ENCODE measurements at regions not wholly inside any gene's neighbourhood (a gene's known extent, or its start where the extent isn't known, plus 50 kb on each side); places are given as distances from the start of the nearest gene placed in this dataset.

DNA sequence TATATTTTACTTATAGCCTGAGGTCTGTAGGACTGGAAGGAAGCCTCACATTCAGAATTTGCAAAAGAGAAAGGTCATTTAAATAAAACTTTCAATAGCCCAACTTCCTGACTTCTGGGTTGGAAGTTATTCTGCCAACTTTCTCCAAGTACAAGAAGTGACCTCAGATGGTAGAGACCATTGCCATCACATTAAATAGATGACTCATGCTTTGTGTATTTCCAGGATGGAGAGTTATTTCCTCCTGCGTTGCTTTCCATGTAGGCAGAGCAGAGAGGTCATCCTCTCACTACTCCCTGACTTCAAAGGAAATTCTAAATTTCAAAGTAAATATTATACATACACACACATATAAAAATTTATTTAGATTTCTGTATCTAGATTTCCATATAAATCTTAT is 73.0 kb upstream of the NR3C2 start:
- DNase-seq, result no peak

DNA sequence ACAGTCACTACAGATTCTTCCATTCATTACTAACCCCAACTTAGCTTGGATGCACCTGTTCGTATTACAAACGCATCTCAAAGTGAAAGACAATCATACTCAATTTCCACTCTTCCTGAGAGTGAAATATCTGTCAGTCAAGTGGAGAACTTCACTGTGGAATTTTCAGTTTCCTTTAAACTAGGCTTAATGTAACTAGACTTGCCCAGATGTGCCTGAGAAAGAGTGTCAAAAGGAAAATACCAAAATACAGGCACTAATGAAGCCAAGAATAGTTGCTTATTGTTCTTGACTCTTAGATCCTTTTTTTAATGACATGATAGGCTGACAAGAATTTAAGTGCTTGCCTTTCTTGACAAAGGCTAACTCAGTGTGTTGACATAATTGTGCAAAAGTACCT is 72.4 kb upstream of the NR3C2 start:
- DNase-seq, result no peak

DNA sequence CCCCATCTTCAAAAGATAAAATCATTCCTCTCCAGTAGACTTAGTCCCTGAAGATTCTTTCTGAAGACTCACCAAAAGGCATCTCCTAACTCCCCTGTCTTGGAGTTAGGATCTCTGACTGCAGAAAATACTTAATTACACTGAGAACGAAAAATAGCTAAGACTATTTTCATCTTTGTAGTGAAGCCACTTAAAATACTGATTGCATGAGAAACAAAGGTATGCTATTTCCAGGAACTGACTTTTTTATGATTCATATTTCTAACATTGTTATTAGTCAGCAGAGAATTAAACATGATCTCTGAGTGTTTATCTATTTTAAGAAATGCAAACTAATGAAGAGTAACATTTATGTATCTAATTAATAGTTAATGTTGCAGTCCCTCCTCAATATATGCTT is 71.8 kb upstream of the NR3C2 start:
- no peak for DNase-seq

DNA sequence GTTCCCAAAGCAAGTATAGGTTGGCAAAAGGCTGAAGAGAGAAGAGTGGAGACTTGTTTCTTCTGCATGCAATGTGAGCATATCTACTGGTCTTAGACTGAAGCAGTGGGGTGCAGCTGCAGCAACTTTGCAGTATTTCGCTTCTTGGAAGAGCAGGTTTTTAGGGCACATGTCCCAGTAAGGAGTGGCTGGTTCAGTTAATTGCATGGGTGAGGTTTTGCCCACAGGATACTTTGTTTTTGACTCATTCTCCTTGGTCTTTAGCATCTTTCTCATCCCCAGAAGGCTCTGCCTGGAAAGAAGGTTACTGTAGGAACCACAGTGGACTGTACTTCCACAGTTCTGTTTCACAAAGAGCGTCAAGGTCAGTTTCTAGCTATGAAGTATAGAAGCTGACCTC is 68.0 kb upstream of the NR3C2 start:
- no peak for DNase-seq

DNA sequence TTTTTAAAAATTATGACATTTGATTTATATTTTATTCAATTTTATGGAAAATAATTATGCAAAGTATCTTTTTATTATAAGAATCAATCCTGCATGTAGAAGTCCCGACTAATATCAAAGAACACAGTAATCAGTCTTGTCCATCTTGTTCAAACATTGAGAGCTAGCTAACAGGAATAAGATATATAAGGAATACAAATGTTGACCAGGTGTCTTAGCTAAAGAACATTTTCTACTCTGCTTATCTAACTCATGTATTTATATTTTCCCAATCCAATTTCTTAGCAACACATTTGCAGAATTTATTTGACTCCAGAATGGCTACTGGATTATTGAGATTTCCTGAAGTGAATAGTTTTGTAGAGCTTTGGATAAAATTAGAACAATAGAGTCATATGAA is 61.5 kb upstream of the NR3C2 start:
- no peak for DNase-seq

DNA sequence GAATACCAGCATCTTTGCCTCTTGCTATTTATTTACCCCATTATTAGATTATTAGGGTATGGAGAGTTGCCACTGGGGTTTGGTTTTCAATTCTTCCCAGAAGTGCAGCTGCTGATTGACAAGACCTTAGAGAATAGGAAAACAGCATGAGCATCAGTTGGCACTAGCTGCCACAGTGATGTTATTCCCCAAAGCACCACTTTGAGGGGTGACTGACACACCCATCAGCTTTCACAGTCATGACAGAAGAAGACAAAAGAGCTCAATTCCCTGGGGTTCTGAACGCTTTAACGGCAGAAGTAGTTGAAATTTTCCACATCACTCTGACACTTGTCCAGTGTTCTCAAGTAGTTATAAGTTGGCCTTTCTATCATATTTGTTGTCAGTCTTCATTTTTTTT is 55.0 kb upstream of the NR3C2 start:
- no peak for DNase-seq

DNA sequence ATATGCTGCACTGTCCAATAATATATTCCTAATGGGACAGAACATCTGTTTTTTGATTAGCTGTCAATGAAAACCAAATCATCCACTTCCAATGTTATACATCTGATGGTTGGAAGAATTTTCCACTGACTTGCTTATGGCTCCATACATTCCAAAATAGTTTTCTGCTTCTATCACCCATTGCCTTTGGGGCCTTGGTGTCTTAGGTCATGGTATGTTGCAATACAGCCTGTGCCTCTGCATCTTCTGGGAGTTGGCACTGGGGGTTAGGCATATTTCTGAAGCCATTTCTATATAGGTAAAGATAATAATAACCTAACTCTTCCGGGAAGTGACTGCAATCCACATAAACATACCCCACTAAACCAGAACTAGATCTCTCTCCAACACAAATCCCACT is 53.2 kb upstream of the NR3C2 start:
- no peak for DNase-seq
